Brain microvascular endothelial cell (primary cell): ENCODE measurements at regions not wholly inside any gene's neighbourhood (a gene's known extent, or its start where the extent isn't known, plus 50 kb on each side); places are given as distances from the start of the nearest gene placed in this dataset.

Source experiments
- DNase-seq: peaks from one replicate; pipeline ENCODE4 v3.0.0-alpha.2; 2020
- H3K27ac ChIP-seq: fragments of 250-450 bp; sonication (Bioruptor Pico); 2 replicates; pipeline ENCODE4 v1.5.1; 2020; ENCODE audit warnings: mild to moderate bottlenecking, moderate library complexity
- H3K27me3 ChIP-seq: fragments of 250-450 bp; sonication (Bioruptor Pico); replicated peaks from 2 replicates; pipeline ENCODE4 v1.5.1; 2020; ENCODE audit warnings: mild to moderate bottlenecking
- H3K36me3 ChIP-seq: fragments of 250-450 bp; sonication (Bioruptor Pico); replicated peaks from 2 replicates; pipeline ENCODE4 v1.5.1; 2020; ENCODE audit warnings: mild to moderate bottlenecking
- H3K4me3 ChIP-seq: 2 replicates; pipeline ENCODE4 v1.5.1; 2011; ENCODE audit warnings: low read depth, mild to moderate bottlenecking, control low read depth, low read length, moderate library complexity
- in situ Hi-C: cut with HindIII; loops from 2 replicates; pipeline ENCODE4 v1.10.0; 2017; ENCODE audit warnings: low sequenced_read_pairs, low pct_ligation_motif_present
- TF ChIP-seq, protein P1 (sequence below): IDR thresholded peaks from 2 replicates; pipeline ENCODE4 v1.5.1; 2011; ENCODE audit warnings: low read depth, mild to moderate bottlenecking, moderate library complexity, low read length, control low read depth, inconsistent platforms; ENCODE audit errors: missing control alignments

GRCh38 chr7:53470336-53470970, 435.0 kb downstream of the POM121L12 start:
- no peak for DNase-seq
- in situ Hi-C loops = no loop called here
- H3K4me3 ChIP-seq = no peak overlapping the region
- no peak overlapping the region for H3K27ac ChIP-seq
- TF ChIP-seq, protein P1, sequence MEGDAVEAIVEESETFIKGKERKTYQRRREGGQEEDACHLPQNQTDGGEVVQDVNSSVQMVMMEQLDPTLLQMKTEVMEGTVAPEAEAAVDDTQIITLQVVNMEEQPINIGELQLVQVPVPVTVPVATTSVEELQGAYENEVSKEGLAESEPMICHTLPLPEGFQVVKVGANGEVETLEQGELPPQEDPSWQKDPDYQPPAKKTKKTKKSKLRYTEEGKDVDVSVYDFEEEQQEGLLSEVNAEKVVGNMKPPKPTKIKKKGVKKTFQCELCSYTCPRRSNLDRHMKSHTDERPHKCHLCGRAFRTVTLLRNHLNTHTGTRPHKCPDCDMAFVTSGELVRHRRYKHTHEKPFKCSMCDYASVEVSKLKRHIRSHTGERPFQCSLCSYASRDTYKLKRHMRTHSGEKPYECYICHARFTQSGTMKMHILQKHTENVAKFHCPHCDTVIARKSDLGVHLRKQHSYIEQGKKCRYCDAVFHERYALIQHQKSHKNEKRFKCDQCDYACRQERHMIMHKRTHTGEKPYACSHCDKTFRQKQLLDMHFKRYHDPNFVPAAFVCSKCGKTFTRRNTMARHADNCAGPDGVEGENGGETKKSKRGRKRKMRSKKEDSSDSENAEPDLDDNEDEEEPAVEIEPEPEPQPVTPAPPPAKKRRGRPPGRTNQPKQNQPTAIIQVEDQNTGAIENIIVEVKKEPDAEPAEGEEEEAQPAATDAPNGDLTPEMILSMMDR = no peak
- H3K27me3 ChIP-seq = no peaks in the 10 kb centered on the region
- H3K36me3 ChIP-seq = no peaks in the 10 kb centered on the region

- H3K27me3 ChIP-seq = no peaks in the 10 kb centered on the region
- TF ChIP-seq, protein P1 = no peak
- H3K36me3 ChIP-seq = no peaks in the 10 kb centered on the region
- no peak overlapping the region for H3K27ac ChIP-seq
- in situ Hi-C loops = no loop called here
- no peak for DNase-seq
- H3K4me3 ChIP-seq = no peak overlapping the region
These were observed 437.9 kb downstream of the POM121L12 start for GRCh38 chr7:53473371-53473770.

DNA sequence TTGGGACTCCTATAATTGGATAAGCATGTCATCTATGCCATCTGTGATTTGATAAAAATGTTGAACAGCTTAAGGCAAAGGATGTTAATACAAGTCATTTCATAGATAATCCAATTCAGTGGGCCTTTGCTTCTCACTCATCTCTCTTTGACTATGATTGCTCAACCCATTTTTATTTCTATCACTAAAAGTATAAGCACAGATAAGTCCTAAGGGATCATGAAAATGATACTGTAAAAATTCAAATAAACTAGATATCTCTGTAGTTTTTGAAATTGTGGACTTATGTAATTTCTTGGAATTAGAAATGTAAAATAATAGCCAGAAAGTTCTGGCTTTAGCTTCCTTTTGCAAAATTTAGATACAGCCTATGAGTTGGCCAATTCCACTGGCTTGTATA, 440.3 kb downstream of the POM121L12 start:
- no peak overlapping the region for H3K27ac ChIP-seq
- no peak for DNase-seq
- no peaks in the 10 kb centered on the region for H3K36me3 ChIP-seq
- TF ChIP-seq, protein P1 = no peak
- H3K27me3 ChIP-seq = no peaks in the 10 kb centered on the region
- H3K4me3 ChIP-seq = no peak overlapping the region
- in situ Hi-C loops = no loop called here

GRCh38 chr7:53476566-53476965, 441.1 kb downstream of the POM121L12 start:
- no peaks in the 10 kb centered on the region for H3K36me3 ChIP-seq
- no peaks in the 10 kb centered on the region for H3K27me3 ChIP-seq
- TF ChIP-seq, protein P1 = no peak
- in situ Hi-C loops = no loop called here
- no peak overlapping the region for H3K27ac ChIP-seq
- no peak overlapping the region for H3K4me3 ChIP-seq
- DNase-seq = no peak

DNA sequence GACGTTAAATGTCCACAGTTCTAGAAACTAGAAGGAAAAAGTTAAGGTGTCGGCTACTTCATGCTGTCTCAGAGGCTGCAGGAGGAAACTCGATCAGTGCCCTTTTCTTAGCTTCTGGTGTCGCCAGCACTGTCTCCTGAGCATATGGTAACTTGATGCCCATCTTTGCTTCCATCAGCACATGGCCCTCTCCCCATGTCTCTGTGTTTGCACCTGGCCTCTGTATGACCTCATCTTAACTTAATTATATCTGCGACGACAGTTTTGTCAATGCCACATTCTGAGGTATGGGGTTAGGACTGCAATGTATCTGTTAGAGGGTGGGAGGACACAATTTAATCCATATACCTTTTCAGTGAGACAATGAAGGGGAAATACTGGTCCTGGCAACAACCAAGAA, 449.9 kb downstream of the POM121L12 start:
- H3K27me3 ChIP-seq = no peaks in the 10 kb centered on the region
- in situ Hi-C loops = no loop called here

More for the DNA sequence above, 449.9 kb downstream of the POM121L12 start:
- Histone ChIP-seq H3K27ac (no peak overlapping the region), H3K4me3 (no peak overlapping the region), H3K36me3 (no peaks in the 10 kb centered on the region)
- DNase-seq = no peak
- TF ChIP-seq, protein P1 = no peak
